Mesenchymal stem cell (in vitro differentiated cells and primary cell): ENCODE measurements at regions not wholly inside any gene's neighbourhood (a gene's known extent, or its start where the extent isn't known, plus 50 kb on each side); places are given as distances from the start of the nearest gene placed in this dataset.

ENCODE experiments used
- DNase-seq: peaks from one replicate; pipeline ENCODE4 v3.0.0-alpha.2; 2013
- H2AFZ ChIP-seq: one replicate; pipeline ENCODE4 v1.6.1; 2013; ENCODE audit warnings: low read depth, mild to moderate bottlenecking, control low read depth, inconsistent platforms, low read length, moderate library complexity
- H2AK5ac ChIP-seq: 2 replicates; pipeline ENCODE4 v1.6.1; 2013; ENCODE audit warnings: low read length, moderate library complexity, mild to moderate bottlenecking, inconsistent platforms; ENCODE audit not compliant: severe bottlenecking
- H2BK120ac ChIP-seq: one replicate; pipeline ENCODE4 v1.6.1; 2013; ENCODE audit warnings: low read depth, mild to moderate bottlenecking, inconsistent platforms, low read length, moderate library complexity
- H2BK12ac ChIP-seq, 2 experiments: one replicate each; pipeline ENCODE4 v1.6.1; 2013; ENCODE audit warnings: inconsistent platforms in 2 of 2, low read length in 2 of 2, mild to moderate bottlenecking in 2 of 2, moderate library complexity in 2 of 2, control low read depth in 1 of 2
- H2BK15ac ChIP-seq: one replicate; pipeline ENCODE4 v1.6.1; 2013; ENCODE audit warnings: mild to moderate bottlenecking, low read depth, inconsistent platforms; ENCODE audit not compliant: poor library complexity, severe bottlenecking
- H2BK5ac ChIP-seq: 2 replicates; pipeline ENCODE4 v1.6.1; 2013; ENCODE audit warnings: low read depth, mild to moderate bottlenecking, low read length, control low read depth, inconsistent platforms; ENCODE audit not compliant: poor library complexity, severe bottlenecking
- H3K14ac ChIP-seq, 2 experiments: one replicate each; pipeline ENCODE4 v1.6.1; 2013; ENCODE audit warnings: inconsistent platforms in 2 of 2, low read length in 2 of 2, control low read depth in 1 of 2, mild to moderate bottlenecking in 1 of 2, moderate library complexity in 1 of 2
- H3K18ac ChIP-seq, 2 experiments: one replicate each; pipeline ENCODE4 v1.6.1; 2013; ENCODE audit warnings: inconsistent platforms in 2 of 2, low read length in 2 of 2, control low read depth in 1 of 2, low read depth in 1 of 2, mild to moderate bottlenecking in 1 of 2
- H3K23ac ChIP-seq, 2 experiments: one replicate each; pipeline ENCODE4 v1.6.1; 2013; ENCODE audit warnings: inconsistent platforms in 2 of 2, low read length in 2 of 2, mild to moderate bottlenecking in 2 of 2, moderate library complexity in 2 of 2, control low read depth in 1 of 2
- H3K27ac ChIP-seq: 2 replicates; pipeline ENCODE4 v1.5.1; 2013; ENCODE audit warnings: mild to moderate bottlenecking, moderate library complexity, low read length, control low read depth, inconsistent platforms; ENCODE audit not compliant: poor library complexity, severe bottlenecking
- H3K27me3 ChIP-seq, 2 experiments: 2 replicates each; pipeline versions ENCODE4 v1.6.1 to v1.7.0; 2013; ENCODE audit warnings: low read length in 2 of 2, mild to moderate bottlenecking in 2 of 2, moderate library complexity in 2 of 2, control low read depth in 1 of 2, inconsistent platforms in 1 of 2; ENCODE audit not compliant: control insufficient read depth in 1 of 2, insufficient read depth in 1 of 2
- H3K36me3 ChIP-seq, 2 experiments: 2 replicates each; pipeline versions ENCODE4 v1.6.1 to v1.7.0; 2013; ENCODE audit warnings: low read length in 2 of 2, control low read depth in 1 of 2, inconsistent platforms in 1 of 2, low read depth in 1 of 2, mild to moderate bottlenecking in 1 of 2; ENCODE audit not compliant: insufficient read depth in 2 of 2, control insufficient read depth in 1 of 2
- H3K4ac ChIP-seq, 2 experiments: one replicate each; pipeline ENCODE4 v1.6.1; 2013; ENCODE audit warnings: inconsistent platforms in 2 of 2, low read length in 2 of 2, mild to moderate bottlenecking in 2 of 2, moderate library complexity in 2 of 2, control low read depth in 1 of 2, low read depth in 1 of 2
- H3K4me1 ChIP-seq: 2 replicates; pipeline ENCODE4 v1.6.1; 2013; ENCODE audit warnings: low read depth, low read length, control low read depth; ENCODE audit not compliant: control insufficient read depth, insufficient read depth
- H3K4me2 ChIP-seq: 2 replicates; pipeline ENCODE4 v1.6.1; 2013; ENCODE audit warnings: low read length, mild to moderate bottlenecking, inconsistent platforms; ENCODE audit not compliant: poor library complexity, severe bottlenecking
- H3K4me3 ChIP-seq, 2 experiments: 2 replicates each; pipeline versions ENCODE4 v1.5.1 to v1.7.0; 2013; ENCODE audit warnings: low read length in 2 of 2, mild to moderate bottlenecking in 2 of 2, control low read depth in 1 of 2, low read depth in 1 of 2; ENCODE audit not compliant: insufficient read depth in 1 of 2
- H3K79me1 ChIP-seq: replicated peaks from 2 replicates; pipeline ENCODE4 v1.6.1; 2013; ENCODE audit warnings: mild to moderate bottlenecking, control low read depth, low read length, inconsistent platforms; ENCODE audit not compliant: poor library complexity, severe bottlenecking
- H3K9ac ChIP-seq: 2 replicates; pipeline ENCODE4 v1.7.0; 2013; ENCODE audit warnings: mild to moderate bottlenecking, low read length, moderate library complexity
- H3K9me3 ChIP-seq: 2 replicates; pipeline ENCODE4 v1.7.0; 2013; ENCODE audit warnings: mild to moderate bottlenecking, low read length; ENCODE audit not compliant: control insufficient read depth
- H4K8ac ChIP-seq: one replicate; pipeline ENCODE4 v1.6.1; 2013; ENCODE audit warnings: inconsistent platforms, mild to moderate bottlenecking, low read length, moderate library complexity
- H4K91ac ChIP-seq: one replicate; pipeline ENCODE4 v1.6.1; 2013; ENCODE audit warnings: mild to moderate bottlenecking, low read length, inconsistent platforms
- WGBS: methylation state at CpG from one replicate; pipeline ENCODE4 v1.1.7; 2013; ENCODE audit warnings: mixed read lengths; 5-methylcytosine and 5-hydroxymethylcytosine counted together

DNA sequence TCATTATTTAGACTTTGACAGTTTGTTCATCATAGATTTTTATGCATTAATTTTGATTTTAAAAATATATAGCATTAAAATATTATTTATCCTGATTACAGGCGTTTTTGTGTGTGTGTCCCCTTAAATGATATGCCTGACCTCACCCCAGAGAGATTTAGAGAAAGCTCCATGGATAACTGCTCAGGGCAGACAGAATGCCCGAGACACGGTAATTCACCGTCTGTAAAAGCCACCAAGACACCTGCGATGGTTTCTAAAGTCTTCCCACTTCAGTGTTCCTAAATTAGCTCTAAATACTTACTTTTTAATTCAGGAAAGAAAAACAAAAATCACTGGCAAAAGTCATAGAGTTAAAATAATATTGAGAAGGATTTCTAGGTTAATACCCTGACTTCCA, 350.6 kb upstream of the RUNX1 start:
- Histone ChIP-seq H3K36me3 (no peaks in the 10 kb centered on the region), H2BK120ac (no peak overlapping the region), H2AK5ac (no peak overlapping the region), H3K4me3 (no peak overlapping the region), H3K9me3 (no peaks in the 10 kb centered on the region), H3K27me3 (peaks cover 0 to 3% of the 10 kb centered on the region in 2 experiments), H3K18ac (no peak overlapping the region), H2BK5ac (no peak overlapping the region), H3K9ac (peak overlapping the region; percentile 70), H3K23ac (no peak overlapping the region), H3K4me2 (no peak overlapping the region), H3K4ac (no peak overlapping the region), H4K8ac (no peak overlapping the region), H3K14ac (no peak overlapping the region), H3K4me1 (peaks cover 2% of the 10 kb centered on the region), H3K27ac (no peak overlapping the region), H3K79me1 (no peaks in the 10 kb centered on the region), H2BK12ac (peak overlapping the region in 1 of 2 experiments; percentile 61), H4K91ac (no peak overlapping the region), H2BK15ac (peak overlapping the region; percentile 46), H2AFZ (no peak overlapping the region)
- DNase-seq = no peak
- WGBS = 90% methylated on average over 5 of the region's 5 CpGs

DNA sequence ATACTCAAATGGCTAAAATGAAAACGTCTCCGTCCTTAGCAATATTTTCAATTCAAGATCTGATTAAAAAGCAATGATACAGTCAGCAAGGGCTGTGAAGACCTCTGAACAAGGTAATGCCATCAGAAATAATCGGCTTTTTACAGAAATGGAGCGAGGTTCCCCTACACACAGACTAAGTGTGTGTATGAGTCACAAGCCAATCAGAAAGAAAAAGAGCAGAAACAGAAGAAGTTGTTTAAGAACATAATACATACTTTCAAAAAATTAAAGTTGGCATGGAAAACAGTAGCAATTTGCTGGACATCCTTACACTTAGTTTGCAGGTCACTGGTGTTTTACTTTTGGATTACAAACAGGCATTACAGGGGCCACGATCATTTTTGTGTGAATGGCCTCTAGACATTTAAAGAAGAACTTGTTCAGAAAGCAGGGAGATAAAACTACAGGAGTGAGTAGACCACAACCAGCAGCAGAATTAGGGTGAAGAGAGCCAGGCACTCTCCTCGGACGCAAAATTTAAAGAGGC, 350.0 kb upstream of the RUNX1 start:
- Histone ChIP-seq H2AFZ (no peak overlapping the region), H2BK120ac (no peak overlapping the region), H3K4ac (peak overlapping the region in 1 of 2 experiments; percentile 8), H2BK5ac (no peak overlapping the region), H3K18ac (no peak overlapping the region), H2AK5ac (no peak overlapping the region), H3K4me3 (peak overlapping the region in 1 of 2 experiments; percentile 62), H3K27ac (no peak overlapping the region), H3K27me3 (no peaks in the 10 kb centered on the region), H2BK12ac (peak overlapping the region in 1 of 2 experiments; percentile 41), H2BK15ac (no peak overlapping the region), H3K36me3 (no peaks in the 10 kb centered on the region), H3K9ac (peak overlapping the region; percentile 70), H3K4me1 (peaks cover 2% of the 10 kb centered on the region), H3K23ac (no peak overlapping the region), H3K79me1 (no peaks in the 10 kb centered on the region), H4K8ac (no peak overlapping the region), H4K91ac (no peak overlapping the region), H3K4me2 (no peak overlapping the region), H3K9me3 (no peaks in the 10 kb centered on the region), H3K14ac (no peak overlapping the region)
- 92% methylated on average over 4 of the region's 7 CpGs for WGBS
- DNase-seq = no peak

DNA sequence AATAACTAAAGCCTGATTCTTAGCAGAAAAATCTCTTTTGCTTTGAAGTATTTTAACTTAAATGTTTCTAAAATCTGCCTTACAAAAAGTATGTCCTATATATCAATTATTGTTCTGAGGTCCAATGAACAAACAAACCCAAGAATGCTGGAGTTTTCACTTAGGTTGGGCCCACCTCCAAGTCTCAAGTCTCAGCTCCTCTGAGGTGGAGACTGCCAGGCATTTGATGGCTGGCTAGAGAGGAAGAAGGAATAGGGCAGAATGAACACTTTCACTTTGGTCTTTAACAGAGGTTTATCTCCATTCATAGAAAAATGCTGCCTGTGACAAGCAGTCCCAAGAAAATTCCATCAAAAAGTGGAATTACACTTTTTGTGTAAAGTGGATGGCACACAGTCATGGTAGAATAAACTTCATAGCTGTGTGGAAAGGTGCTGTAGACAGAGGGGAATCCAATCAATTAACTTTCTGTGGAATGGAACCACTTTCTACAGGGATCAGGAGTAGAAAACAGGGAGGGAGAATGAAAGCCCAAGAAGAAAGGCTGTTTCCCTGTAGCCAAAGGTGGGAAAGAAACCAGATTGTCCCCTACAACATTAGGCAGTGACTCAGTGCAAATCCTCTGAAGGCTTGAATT, 349.4 kb upstream of the RUNX1 start:
- Histone ChIP-seq H3K9me3 (no peaks in the 10 kb centered on the region), H3K4me3 (peak overlapping the region in 1 of 2 experiments; percentile 62), H4K91ac (no peak overlapping the region), H3K27ac (no peak overlapping the region), H3K79me1 (no peaks in the 10 kb centered on the region), H2AK5ac (no peak overlapping the region), H2AFZ (no peak overlapping the region), H3K14ac (no peak overlapping the region), H2BK120ac (no peak overlapping the region), H2BK12ac (peak overlapping the region; percentile 41 to 60), H3K36me3 (no peaks in the 10 kb centered on the region), H3K23ac (no peak overlapping the region), H4K8ac (no peak overlapping the region), H2BK5ac (no peak overlapping the region), H3K27me3 (no peaks in the 10 kb centered on the region), H3K4me2 (no peak overlapping the region), H3K4me1 (peaks cover 2% of the 10 kb centered on the region), H2BK15ac (no peak overlapping the region), H3K4ac (peak overlapping the region in 1 of 2 experiments; percentile 8), H3K9ac (peak overlapping the region; percentile 70), H3K18ac (no peak overlapping the region)
- peak; percentile 31 for DNase-seq

DNA sequence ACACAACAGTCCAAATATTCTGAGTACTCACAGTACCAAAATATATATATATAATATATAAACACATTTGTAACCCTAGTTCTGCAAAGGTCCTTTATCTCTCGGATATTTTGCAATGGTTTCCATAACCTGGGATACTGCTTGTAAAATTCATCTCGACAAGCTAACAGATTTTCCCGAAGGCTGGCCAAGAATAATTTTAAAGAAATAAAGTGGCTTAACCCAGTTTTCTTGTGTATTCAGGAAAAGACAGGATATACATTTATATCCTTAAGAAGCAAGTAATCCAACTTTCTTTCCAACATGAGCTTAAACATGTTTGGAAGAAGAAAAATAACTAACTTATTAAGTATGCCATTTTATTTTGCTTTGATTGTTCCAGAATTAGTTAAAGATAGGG, 348.7 kb upstream of the RUNX1 start:
- no peak overlapping the region for H2BK12ac ChIP-seq
- no peak for DNase-seq
- 100% methylated on average over 2 of the region's 3 CpGs for WGBS

More for the DNA sequence above, 348.7 kb upstream of the RUNX1 start:
- no peak overlapping the region for H3K4me3 ChIP-seq
- H3K14ac ChIP-seq = no peak overlapping the region
- H3K18ac ChIP-seq = no peak overlapping the region
- peak overlapping the region; percentile 70 for H3K9ac ChIP-seq
- H3K4me2 ChIP-seq = no peak overlapping the region
- H3K4me1 ChIP-seq = peaks cover 2% of the 10 kb centered on the region
- no peak overlapping the region for H2BK120ac ChIP-seq
- no peaks in the 10 kb centered on the region for H3K36me3 ChIP-seq
- no peaks in the 10 kb centered on the region for H3K27me3 ChIP-seq
- no peak overlapping the region for H3K23ac ChIP-seq
- H3K27ac ChIP-seq = no peak overlapping the region
- H4K91ac ChIP-seq = no peak overlapping the region
- no peak overlapping the region for H2AFZ ChIP-seq
- H2BK15ac ChIP-seq = no peak overlapping the region
- H3K79me1 ChIP-seq = no peaks in the 10 kb centered on the region
- no peak overlapping the region for H4K8ac ChIP-seq
- H2AK5ac ChIP-seq = no peak overlapping the region
- no peaks in the 10 kb centered on the region for H3K9me3 ChIP-seq
- H3K4ac ChIP-seq = no peak overlapping the region
- H2BK5ac ChIP-seq = no peak overlapping the region
